ENCODE measurements at regions not wholly inside any gene's neighbourhood (a gene's known extent, or its start where the extent isn't known, plus 50 kb on each side); places are given as distances from the start of the nearest gene placed in this dataset.

DNA sequence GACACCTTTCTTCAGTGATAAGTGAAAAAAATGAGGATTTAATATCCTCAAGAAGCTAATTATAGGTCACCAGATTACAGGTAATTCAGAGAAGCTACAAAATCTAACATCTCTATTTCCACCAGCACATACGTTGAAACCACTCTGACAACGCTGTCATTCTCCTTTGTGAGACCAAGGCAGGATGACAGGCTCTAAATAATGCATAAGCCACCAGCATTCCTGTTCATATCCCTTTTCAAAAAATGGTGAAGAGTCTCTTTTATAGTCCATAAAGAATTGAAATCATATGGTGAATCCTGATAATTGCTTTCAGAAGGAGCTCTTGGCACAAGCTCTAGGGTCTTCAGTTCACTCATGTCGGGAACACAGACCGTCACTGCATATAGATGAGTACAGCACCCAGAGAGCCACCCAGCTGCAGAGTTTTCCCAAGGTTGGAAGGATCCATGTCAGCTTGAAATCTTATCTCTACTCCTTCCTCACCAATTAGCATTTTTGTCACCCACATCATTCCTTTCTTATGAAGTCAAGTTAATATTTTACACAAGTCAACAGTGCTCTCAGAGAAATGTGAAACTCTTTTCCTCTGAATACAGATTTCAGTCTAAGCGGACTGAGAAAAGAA is 431.4 kb downstream of the TBC1D4 start:
- DNase-seq (ENCODE audit: low read depth in 2 of 2): no peak

DNA sequence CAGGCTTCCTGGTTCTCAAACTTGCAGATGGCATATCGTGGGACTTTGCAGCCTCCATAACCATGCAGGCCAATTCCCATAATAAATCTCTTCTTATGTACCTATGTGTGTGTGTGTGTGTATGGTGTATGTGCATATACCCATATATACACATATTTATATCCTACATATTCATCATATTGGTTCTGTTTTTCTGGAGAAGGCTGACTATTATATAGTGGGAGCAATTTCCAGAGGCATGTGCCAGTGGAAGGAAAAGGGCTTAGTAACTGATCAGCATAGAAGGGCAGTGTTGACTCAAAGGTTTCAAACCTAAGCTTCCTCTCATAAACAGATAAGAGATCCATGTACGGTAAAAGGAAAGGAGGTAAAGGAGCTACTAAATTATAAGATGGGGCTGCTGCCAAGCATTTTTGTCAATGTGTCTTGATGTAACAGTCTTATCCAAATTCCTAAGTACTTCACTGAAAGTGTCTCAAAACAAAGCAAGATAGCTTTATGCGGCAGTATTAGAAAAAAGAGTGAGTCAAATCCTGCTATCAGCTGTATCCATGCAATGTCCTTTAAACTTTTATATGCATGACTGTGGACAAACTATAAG is 432.1 kb downstream of the TBC1D4 start:
- no peak for DNase-seq (ENCODE audit: low read depth in 2 of 2)

DNA sequence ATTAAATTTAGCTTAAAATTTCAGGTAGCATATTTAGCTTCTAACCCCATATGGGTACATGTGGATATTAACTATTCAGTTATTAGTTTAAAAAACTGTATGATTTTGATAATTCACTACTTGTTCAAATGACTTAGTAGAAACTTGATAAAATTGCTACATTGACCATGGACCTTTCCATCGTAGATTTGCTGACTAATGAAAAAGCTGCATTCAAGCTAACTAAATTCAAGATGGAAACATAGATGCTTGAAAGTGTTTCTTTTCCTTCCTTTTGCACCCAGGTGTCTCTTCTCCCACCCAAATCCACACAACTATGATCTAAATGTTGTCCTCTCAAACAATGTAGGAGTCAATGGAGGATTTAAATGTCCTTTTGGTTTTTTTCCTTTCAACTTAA is 439.2 kb downstream of the TBC1D4 start:
- DNase-seq (ENCODE audit: low read depth in 2 of 2): no peak

DNA sequence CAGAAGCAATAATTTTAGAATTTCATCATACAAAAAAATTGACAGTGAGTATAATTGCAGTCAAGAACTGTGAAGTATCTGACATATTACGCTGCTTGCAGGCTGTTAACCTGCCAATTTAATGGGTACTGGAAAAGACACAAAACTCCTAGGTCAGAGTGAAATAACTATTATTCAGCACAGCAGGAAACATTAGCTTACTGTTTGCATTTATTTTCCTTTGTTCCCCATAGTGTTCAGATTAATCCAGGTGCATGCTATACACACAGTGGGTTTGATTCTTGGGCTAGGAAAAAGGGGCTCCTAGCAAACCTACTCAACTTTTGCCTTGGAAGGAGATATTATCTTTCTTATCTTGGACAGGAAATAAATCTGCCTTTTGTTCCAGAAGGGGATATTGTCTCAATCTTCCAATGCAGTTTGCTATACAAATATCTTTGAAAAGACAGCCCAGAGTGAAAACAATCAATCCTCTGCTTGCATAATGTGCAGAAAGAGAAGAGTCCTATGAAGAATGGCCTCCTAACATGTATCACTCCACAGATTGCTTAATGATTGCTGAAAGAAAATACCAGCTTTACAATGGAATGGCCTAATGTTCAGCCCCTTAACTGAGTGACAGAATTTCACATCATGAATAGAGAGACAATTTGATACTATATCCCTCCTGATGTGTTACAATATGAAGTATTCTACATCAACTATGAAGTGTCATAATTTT is 443.4 kb downstream of the TBC1D4 start:
- no peak for DNase-seq (ENCODE audit: low read depth in 2 of 2)

DNA sequence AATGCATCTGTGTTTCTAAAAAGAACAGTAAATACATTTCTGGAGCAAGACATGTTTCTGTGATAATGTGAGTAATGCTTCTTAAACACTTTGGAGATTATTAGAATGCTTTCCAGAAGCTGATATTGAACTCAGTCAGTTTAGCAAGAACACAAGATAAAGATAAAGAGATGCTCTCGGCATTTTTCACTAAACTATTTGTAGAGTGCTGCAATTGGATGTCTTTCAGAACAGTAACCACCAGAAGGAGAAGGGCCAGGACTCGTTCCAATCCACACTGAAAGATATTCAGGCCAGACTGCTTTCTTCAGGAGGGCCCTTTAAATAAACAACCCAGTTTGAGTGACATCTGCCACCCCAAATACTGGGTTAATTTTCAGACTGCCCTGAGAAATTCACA is 456.0 kb downstream of the TBC1D4 start:
- DNase-seq (ENCODE audit: low read depth in 2 of 2): no peak

DNA sequence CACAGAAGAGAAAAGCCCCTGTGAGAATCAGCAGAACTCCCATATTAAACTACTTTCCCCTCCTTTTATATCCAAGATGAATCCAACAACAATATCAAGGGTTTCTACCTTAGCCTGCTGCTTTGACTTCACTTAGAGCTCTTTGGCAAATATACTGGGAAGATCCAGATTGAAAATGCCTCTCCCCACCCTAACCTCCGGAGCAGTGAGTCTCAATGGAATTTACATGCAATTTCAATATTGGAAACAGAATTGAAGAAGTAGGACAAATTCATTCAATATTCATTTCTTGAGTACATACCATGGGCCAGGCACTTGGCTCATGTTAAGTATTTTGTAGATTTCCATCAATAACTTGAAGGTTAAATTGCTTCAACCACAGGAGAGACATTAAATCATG is 457.4 kb downstream of the TBC1D4 start:
- DNase-seq (ENCODE audit: low read depth in 2 of 2): no peak

DNA sequence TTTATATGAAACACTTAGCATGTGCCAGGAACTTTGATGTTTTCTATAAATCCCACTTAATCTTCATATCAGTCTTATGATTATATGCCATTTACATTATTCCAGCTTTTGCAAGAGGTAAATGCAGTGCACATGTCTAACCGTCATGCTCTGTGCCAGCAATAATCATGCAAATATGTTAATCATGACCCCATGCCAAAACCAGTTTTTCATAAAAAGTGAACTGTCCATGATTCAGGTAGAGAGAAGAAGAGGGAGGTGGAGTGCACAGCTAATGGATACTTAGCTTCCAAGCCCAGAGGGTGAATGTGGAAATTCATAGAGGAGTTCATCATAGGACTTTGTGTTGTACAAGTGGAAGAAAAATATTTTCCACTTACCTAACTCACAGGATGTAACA is 458.4 kb downstream of the TBC1D4 start:
- no peak for DNase-seq (ENCODE audit: low read depth in 2 of 2)

DNA sequence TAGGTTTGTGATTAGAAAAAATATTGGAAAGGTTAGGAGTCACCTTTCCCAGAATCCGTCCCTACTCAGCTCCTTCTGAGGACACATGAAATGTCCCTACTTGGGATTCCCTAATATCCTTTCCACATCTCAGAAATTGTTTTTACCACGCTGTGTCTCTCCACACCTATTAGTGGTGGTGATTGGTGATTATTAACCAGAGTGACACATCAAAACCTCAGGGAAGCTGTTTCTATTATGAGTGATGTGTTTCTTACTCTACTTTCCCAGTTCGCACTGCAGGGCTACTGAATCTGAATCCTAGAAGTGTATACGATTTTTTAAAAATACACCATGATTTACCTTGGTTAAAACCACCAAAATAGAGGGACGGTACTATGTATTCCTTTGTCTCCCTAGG is 460.8 kb downstream of the TBC1D4 start:
- DNase-seq (ENCODE audit: low read depth in 2 of 2): no peak

DNA sequence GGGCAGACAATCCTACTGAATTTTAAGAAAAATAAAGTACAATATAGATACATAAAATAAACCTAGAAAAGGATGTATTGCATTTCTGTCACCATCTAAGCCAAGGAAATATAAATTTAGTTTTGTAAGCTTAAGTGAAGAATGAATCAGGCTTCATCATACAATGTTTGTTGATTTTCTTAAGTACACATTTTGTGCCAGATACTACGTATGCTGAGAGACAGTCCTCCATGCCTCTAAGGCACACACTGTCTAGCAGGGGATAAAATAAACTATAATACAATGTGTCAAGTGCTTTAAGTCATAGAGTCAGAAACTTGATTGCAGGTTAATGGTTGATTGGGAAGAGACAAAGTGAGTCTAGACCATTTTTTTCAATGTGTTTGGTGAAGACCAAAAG is 465.7 kb downstream of the TBC1D4 start:
- no peak for DNase-seq (ENCODE audit: low read depth in 2 of 2)

DNA sequence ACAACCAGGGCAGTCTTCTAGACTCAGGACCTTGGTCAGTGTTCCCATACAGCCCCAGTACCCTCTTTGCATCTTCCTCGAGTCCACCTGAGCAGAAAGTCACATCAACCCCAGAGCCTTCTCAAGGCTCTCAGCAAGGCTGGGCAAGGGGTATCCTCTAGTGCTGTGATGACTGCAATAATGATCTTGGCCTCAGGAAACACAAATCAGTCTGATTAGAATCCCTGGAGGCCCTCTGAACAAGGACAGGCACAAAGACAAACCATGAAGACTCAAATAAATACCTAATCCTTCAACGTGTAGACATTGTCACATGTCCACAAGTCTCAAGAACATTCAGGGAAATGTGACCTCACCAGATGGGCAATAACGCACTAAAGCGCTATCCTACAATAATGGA is 468.2 kb downstream of the TBC1D4 start:
- DNase-seq (ENCODE audit: low read depth in 2 of 2): no peak

DNA sequence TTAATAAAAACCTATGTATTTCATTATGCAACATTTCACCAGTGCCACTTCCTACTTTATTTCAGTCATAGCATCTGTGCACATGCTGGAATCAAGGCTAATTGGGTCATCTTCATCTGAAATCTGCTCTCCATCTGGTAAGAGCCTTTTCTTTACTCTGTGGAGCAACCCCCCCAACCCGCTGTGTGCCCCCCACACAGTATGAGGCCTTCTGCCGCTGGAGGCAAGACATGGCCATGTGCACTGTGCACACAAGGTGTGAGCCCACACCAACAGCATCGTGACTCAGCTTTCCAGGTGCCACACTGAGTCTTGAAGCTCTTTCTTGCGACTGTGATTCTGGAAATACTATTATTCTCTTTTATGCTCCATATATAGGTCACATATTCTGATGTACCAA is 471.0 kb downstream of the TBC1D4 start:
- DNase-seq (ENCODE audit: low read depth in 2 of 2): no peak

DNA sequence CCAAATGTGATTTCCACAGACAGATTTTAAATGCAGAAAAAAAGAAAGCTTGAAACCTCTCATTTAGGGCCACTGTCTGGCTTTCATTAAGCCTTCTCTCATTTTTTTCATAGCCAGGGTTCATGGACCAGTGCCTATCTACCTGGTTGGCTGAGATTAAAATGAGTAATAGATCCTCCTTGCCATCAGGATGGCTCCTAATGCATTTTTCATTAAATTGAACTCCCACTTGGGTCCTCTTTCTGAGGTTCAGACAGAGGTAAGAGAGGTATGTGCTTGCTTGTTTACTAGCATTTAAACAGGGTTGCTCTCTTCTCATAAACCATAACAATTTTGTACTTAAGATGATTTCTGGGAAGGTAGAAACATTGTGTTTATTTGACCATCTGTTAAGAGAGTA is 473.0 kb downstream of the TBC1D4 start:
- DNase-seq (ENCODE audit: low read depth in 2 of 2): no peak

DNA sequence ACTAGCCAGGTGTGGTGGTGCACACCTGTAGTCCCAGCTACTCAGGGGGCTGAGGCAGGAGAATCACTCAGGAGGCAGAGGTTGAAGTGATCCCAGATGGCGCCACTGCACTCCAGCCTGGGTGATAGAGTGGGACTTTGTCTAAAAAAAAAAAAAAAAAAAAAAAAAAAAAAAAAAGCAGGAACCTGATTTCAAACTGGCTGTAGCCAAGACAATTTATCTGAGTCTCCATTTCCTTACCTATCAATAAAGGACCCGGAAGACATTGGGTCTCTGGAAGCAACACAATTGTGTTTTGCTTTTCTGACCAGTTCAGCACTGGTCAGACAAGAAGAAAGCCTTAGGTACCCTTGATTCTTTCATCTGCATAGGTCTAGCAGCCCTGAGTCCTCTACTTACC is 491.0 kb downstream of the TBC1D4 start:
- no peak for DNase-seq (ENCODE audit: low read depth in 2 of 2)

DNA sequence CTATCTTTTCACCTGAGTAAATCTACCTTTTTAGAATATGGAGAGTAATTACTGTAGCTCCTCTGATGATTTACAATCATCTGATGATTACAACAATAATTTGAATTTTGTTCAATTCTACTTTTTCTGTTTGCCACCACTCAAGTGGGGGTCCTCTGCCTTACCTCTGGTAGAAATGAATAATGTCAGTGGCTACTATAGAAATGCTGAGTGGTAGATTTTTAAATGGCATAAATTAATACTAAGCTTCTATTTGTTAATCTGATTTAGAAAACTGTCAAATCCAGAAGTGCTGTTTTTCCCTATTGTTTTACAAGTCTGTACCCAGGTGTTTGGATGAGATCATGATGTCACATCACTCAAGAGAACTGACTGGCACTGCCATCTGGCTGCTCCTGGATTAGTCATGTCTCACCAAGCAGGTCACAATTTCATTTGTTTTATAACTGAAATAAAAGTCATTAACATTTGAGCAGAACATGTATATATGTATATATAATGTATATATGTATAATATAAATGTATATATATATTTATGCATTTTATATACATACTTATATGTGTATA is 494.8 kb downstream of the TBC1D4 start:
- no peak for DNase-seq (ENCODE audit: low read depth in 2 of 2)

DNA sequence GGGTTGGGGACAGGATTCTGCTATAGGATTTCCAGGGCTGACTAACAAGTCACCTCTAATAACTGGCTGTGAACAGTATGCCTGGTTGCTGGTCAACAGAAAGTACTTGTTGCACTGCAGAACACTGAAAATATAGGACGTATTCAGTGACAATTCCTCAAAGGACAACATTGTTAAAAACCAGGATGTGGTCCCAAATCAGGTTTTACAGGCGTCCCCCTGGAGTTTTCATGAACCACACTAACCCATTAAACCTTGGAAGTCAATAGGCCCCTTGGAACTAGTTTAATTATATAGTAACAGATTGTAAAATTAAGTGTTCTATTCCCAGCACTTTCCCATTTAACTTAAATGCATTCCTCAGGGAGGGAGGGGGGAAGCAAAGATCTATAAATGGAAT is 495.4 kb downstream of the TBC1D4 start:
- no peak for DNase-seq (ENCODE audit: low read depth in 2 of 2)

DNA sequence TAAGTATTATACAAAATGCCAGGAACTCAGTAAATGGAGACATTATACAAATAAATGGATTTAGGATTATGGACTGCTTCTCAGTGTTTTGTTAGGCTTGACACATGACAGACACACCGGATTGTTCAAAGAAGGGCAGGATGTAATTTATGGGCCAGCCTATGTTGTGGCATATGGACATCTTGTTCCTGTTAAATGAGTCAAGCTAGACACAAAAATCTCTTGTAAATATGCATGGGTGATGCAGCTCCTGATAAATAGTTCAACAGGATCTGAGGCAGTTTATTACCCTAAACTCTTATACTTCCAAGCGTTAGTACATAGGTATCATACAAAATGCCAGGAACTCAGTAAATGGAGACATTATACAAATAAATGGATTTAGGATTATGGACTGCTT is 502.3 kb downstream of the TBC1D4 start:
- DNase-seq (ENCODE audit: low read depth in 2 of 2): no peak

DNA sequence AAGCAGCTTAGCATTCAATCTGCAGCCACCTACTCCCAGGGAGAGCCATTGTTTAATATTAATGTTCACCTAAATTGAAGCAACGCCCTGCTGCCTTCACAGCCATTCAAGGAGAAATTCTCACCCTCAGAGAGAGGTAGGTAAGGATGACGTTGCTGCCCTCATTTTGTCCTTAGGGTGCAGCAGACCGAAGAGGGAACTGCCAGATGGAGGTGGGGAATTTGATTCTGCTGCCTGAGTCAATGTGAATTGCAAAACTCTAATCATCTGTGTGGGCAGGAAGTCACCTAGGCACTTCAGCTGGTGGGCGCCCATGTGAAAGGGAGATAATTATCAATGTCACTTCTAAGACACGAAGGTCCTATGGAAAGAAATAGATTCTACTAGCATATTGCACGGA is 503.4 kb downstream of the TBC1D4 start:
- DNase-seq (ENCODE audit: low read depth in 2 of 2): no peak

DNA sequence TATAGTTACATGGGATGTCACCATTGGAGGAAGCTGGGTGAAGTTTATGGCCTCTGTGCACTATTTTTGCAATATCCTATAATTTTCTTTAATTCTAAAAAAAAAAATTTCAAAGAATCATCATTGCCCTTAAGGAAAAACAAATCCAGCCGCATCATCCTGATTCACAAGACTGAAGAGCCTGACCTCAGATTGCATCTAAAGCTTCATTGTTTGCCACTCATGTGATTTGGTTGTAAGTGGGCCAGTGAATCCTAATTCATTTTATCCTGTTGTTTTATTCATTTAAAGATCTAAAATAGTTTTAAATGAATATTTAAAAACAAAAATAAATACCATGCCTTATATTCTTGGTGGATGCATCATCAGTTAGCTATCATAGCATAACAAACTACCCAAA is 504.5 kb downstream of the TBC1D4 start:
- DNase-seq (ENCODE audit: low read depth in 2 of 2): no peak

DNA sequence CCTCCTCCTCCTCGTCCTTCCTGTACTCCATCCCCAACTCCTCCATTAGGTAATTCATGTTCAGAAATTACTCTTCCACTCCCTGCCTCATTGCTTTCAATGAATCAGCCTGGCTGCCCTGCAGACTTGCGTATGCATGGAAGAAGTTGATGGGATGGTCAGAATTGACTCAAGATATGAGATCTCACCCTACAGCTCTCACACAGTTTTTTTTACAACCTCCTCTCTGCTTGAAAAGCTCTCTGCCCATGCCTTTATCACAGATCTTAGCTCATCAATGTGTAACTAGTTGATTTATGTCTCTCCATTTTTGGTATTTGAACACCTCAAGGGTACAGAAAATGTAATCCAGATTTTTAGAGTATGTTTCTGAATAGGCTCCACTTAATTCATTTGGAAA is 506.9 kb downstream of the TBC1D4 start:
- DNase-seq (ENCODE audit: low read depth in 2 of 2): no peak

DNA sequence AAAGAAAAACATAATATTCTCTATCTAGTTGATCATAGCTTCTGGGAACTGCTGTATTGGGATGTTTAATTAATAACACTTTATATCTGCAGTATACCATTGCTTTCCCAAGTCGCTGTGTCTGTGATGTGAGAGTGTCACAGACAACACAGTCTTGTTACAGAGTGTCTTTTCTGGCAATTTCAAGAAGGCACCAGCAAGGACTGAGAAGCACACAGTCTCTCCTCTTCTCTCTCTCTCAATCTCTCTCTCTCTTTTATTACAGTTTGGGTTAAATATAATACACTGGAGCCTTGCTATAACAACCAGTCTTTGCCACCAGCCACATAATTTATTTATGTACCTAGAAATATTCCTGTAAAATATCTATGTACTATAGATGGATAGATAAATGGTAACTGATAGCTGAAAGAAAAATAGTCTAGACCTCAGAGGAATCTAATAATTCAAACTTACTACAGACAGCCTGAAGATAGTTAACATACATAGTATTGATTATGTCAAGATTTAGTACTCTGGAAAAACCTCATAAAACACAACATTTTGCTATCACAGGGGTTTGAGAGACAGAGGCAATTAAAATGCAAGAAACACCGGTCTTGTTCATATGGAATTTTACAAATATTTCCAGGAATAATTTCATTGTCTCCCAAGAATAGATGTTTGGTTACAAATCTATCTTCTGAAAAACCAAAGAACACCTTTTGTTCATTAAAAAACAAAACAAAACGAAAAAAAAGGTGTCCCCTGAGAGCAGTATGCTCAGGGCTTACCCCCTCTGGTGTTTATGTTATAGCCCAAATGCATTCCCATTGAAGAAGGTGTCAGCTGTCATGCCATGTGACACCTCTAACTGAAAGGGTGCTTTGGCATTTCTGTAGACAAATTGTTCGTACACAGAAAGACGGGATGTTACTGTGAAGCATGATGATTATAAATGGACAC is 507.8 kb downstream of the TBC1D4 start:
- no peak for DNase-seq (ENCODE audit: low read depth in 2 of 2)

DNA sequence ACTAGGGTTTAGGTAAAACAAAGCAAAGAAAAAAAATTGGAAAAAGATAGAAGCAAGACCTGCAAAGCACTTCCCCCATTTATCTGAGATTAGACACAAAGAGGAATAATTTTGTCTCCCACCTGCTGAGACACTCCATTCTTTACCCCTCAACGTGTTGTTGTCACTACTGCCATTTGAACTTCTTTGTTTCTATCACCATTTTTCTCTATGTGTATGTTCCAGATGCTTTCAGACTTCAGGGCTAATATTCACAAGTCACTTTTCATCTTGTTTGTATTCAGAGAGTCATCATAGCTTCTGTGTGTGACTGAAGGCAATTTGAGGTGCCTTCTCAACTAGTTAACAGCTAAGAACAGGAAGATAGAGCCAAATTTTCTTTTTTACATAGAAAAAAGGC is 512.5 kb downstream of the TBC1D4 start:
- DNase-seq (ENCODE audit: low read depth in 2 of 2): no peak

DNA sequence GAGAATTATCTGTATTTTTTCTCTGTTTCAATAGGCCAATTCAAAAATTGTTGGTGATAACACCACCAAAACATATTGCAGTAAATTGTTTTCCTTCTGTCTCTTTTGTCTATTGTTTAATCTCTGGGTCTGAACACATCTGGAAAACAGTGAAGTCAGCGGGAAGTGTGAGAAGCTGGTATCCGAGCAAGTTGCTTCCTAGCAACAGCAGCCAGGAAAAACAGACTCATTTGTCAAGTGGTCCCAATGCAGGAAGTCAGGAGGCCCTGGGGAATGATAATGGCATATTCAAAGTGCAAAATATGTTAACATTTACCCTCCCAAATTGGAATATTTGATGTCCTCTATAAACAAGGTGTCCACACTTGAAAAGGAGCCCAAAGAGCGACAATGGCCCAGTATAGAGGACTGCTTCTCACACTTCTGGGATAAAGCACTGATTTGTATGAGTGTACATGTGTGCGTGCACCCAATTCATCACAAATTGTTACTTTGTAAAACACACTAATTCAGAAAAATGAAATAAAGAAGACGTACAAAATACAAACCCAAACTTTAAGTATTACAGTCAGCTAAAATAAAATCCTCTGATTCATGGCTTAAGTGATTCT is 515.0 kb downstream of the TBC1D4 start:
- no peak for DNase-seq (ENCODE audit: low read depth in 2 of 2)

Data from stimulated activated CD4-positive, alpha-beta T cell treated with anti-CD3 and anti-CD28 coated beads, Interleukin-4, amount 100 ng/mL, for 48 hours (primary cell).